Right lobe of liver (tissue), 6 donors: ENCODE measurements at regions not wholly inside any gene's neighbourhood (a gene's known extent, or its start where the extent isn't known, plus 50 kb on each side); places are given as distances from the start of the nearest gene placed in this dataset.
"Not testable (repeated sequence)": the region's sequence is repeated elsewhere in the genome, so short reads cannot be mapped to it uniquely, and the experiment has no call there.

Experiments
- ATAC-seq, 4 donors: fragments of 200-7000 bp; cut with Tn5 transposase; one replicate each; pipeline ENCODE4 v1.9.1; 2020; ENCODE audit warnings: mild to moderate bottlenecking in 4 of 4, moderate library complexity in 4 of 4
- DNase-seq, 3 donors: peaks; one replicate each; pipeline ENCODE4 v3.0.0-alpha.2; 2020
- H3K27ac ChIP-seq, 3 donors: fragments of 200-600 bp; one replicate each; pipeline ENCODE4 v1.8.0; 2022
- H3K27me3 ChIP-seq, 2 donors: fragments of 200-600 bp; one replicate each; pipeline ENCODE4 v1.8.0; 2022
- H3K36me3 ChIP-seq, 4 donors: fragments of 200-600 bp; sonication (generic) in 1 of 4; one replicate each; pipeline versions ENCODE4 v1.5.1 to v1.8.0; 2017 to 2022; ENCODE audit warnings: control low read depth in 1 of 4
- H3K4me1 ChIP-seq, 4 donors: fragments of 200-600 bp; sonication (generic) in 1 of 4; one replicate each; pipeline versions ENCODE4 v1.5.1 to v1.8.0; 2017 to 2022; ENCODE audit warnings: control low read depth in 1 of 4
- H3K4me3 ChIP-seq, 3 donors: fragments of 200-600 bp; one replicate each; pipeline ENCODE4 v1.8.0; 2022
- H3K9me3 ChIP-seq, 4 donors: fragments of 200-600 bp; sonication (generic) in 1 of 4; one replicate each; pipeline versions ENCODE4 v1.5.1 to v1.8.0; 2017 to 2022; ENCODE audit warnings: control low read depth in 1 of 4
- POLR2A ChIP-seq: fragments of 450-650 bp; IDR thresholded peaks from one replicate; pipeline ENCODE4 v1.6.1; 2017; ENCODE audit warnings: antibody characterized with exemption, mild to moderate bottlenecking
- WGBS: methylation state at CpG from one replicate; pipeline ENCODE4 v1.1.6; 2018; ENCODE audit warnings: low coverage, low lambda C conversion rate; ENCODE audit not compliant: insufficient coverage; ENCODE audit errors: missing lambda C conversion rate; 5-methylcytosine and 5-hydroxymethylcytosine counted together
- intact Hi-C, 2 donors: fragments of 100-400 bp; cut with DNase I; formaldehyde crosslinking; loops; one replicate each; pipeline versions ENCODE4 v1.11.2 to v1.14.1; 2022
- TF ChIP-seq, protein P1 (sequence below), 4 donors: fragments of 200-600 bp in 3 of 4; fragments of 450-650 bp in 1 of 4; IDR thresholded peaks; one replicate each; pipeline versions ENCODE4 v1.5.1 to v1.8.0; 2016 to 2022; ENCODE audit warnings: antibody characterized with exemption in 4 of 4, mild to moderate bottlenecking in 2 of 4
- donor health status: DM: no; HTN: yes; CAD: no.
- donor health status: DM: no; HTN: no; CAD: no.
- donor health status: DM: no; HTN: no; CAD: no.
- donor health status: DM: no; HTN: yes; CAD: no.
- donor health status: DM: no; HTN: yes; CAD: no.

DNA sequence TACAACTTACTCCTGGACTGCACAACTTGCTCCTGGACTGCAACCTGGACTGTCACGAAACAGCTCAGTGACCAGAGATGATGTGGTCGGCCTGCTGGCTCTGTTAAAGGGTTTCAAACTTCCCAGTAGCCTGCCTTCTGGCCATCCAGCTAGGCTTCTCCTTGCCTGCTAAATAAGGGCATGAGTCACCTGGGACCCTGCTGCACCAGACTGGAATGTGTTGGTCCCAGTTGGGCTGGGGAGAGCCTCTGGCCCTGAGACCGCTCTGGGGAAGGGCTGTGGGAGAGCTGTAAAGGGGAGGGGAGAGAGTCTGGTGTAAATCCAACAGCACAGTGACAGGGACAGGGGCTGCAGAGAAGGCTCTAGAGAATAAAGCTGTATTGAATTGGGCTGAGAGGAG is 165.8 kb downstream of the VSIG4 start:
- intact Hi-C loops = no loop called here
- WGBS = 67% methylated on average over 1 of the region's 3 CpGs

GRCh38 chrX:65873385-65873784 is 166.5 kb downstream of the VSIG4 start:
- WGBS = 60% methylated on average over 5 of the region's 9 CpGs
- H3K4me1 ChIP-seq = no peaks in the 10 kb centered on the region
- H3K9me3 ChIP-seq = no peaks in the 10 kb centered on the region
- intact Hi-C loops = no loop called here
- DNase-seq (no peak), ATAC-seq (no peak)
- no peaks in the 10 kb centered on the region for H3K36me3 ChIP-seq
- no peaks in the 10 kb centered on the region for H3K27me3 ChIP-seq
- TF ChIP-seq POLR2A = no peak
- TF ChIP-seq, protein P1, sequence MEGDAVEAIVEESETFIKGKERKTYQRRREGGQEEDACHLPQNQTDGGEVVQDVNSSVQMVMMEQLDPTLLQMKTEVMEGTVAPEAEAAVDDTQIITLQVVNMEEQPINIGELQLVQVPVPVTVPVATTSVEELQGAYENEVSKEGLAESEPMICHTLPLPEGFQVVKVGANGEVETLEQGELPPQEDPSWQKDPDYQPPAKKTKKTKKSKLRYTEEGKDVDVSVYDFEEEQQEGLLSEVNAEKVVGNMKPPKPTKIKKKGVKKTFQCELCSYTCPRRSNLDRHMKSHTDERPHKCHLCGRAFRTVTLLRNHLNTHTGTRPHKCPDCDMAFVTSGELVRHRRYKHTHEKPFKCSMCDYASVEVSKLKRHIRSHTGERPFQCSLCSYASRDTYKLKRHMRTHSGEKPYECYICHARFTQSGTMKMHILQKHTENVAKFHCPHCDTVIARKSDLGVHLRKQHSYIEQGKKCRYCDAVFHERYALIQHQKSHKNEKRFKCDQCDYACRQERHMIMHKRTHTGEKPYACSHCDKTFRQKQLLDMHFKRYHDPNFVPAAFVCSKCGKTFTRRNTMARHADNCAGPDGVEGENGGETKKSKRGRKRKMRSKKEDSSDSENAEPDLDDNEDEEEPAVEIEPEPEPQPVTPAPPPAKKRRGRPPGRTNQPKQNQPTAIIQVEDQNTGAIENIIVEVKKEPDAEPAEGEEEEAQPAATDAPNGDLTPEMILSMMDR (IDR thresholded peaks at IDR 0.05) = no peak
- H3K27ac ChIP-seq = no peak overlapping the region
- no peak overlapping the region for H3K4me3 ChIP-seq

More for the DNA sequence above, 165.8 kb downstream of the VSIG4 start:
- no peaks in the 10 kb centered on the region for H3K9me3 ChIP-seq
- H3K36me3 ChIP-seq = no peaks in the 10 kb centered on the region
- TF ChIP-seq, protein P1 (IDR thresholded peaks at IDR 0.05) = no peak
- TF ChIP-seq POLR2A = no peak
- DNase-seq (no peak), ATAC-seq (no peak)
- no peak overlapping the region for H3K27ac ChIP-seq
- H3K4me1 ChIP-seq = no peaks in the 10 kb centered on the region
- no peaks in the 10 kb centered on the region for H3K27me3 ChIP-seq
- H3K4me3 ChIP-seq = no peak overlapping the region

DNA sequence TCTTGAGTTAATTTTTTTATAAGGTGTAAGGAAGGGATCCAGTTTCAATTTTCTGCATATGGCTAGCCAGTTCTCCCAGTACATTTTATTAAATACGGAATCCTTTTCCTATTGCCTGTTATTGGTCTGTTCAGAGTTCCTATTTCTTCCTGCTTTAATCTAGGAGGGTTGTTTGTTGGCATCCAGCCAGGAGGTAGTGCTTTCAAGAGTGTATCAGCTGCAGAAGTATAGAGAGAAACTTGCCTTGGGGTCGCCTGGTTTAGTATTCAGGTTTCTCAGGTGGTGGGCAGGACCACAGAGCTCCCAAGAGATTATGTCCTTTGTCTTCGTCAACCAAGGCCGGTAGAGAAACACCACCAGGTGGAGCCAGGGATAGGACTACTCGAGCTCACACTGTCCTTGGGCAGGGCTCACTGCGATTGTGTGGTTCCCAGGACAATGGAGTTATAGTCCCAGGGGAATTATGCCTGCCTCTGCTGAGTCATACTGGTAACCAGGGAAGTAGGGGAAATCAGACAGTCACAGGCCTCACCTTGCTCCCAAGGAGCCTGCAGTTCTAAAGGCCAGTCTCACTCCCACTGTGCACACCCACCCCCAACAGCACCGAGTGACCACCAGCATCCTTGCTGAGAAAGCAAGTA is 168.1 kb downstream of the VSIG4 start:
- intact Hi-C loops = no loop called here
- DNase-seq (no peak), ATAC-seq (peak in 2 of 4 donors; percentile 17 to 42)
- WGBS = 21% methylated on average over 6 of the region's 7 CpGs
- H3K36me3 ChIP-seq = no peaks in the 10 kb centered on the region
- H3K4me1 ChIP-seq = no peaks in the 10 kb centered on the region
- TF ChIP-seq POLR2A = no peak
- TF ChIP-seq, protein P1 (IDR thresholded peaks at IDR 0.05) = no peak
- no peak overlapping the region for H3K27ac ChIP-seq
- H3K27me3 ChIP-seq = no peaks in the 10 kb centered on the region
- no peaks in the 10 kb centered on the region for H3K9me3 ChIP-seq
- H3K4me3 ChIP-seq = no peak overlapping the region

DNA sequence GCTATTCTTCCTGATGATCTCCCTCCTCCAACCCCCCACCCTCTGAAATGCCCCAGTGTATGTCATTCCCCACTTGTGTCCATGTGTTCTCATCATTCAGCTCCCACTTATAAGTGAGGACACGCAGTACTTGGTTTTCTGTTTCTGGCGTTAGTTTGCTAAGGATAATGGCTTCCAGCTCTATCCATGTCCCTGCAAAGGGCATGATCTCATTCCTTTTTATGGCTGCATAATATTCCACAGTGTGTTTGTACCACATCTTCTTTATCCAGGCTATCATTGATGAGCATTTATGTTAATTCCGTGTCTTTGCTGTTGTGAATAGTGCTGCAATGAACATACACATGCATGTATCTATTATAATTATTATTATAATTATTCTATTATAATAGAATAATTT is 169.3 kb downstream of the VSIG4 start:
- DNase-seq, intact Hi-C loops, H3K4me1 ChIP-seq, H3K36me3 ChIP-seq, ATAC-seq, H3K27me3 ChIP-seq, H3K27ac ChIP-seq, H3K4me3 ChIP-seq, H3K9me3 ChIP-seq: not testable (repeated sequence)
- 50% methylated on average over 3 of the region's 3 CpGs for WGBS

DNA sequence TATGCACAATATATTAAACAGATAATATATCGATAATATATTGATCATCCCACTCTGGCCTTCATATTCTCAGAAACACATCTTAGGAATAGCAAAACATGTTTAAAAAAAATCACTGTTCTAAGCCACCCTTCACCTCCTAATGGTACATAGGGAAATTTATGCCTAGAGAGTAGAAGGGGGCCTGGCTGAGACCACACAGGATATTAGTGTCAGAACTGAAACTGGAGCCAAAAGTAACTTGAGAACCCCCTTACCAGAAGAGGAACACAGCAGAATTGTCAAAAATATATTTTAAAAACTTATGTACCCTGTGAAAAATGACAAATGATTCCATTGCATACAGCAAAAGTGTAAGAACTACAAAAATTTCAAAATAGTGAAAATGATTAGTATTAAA is 173.1 kb downstream of the VSIG4 start:
- 42% methylated on average over 1 of the region's 1 CpG for WGBS
- no peak for ATAC-seq
- Histone ChIP-seq H3K27me3 (no peaks in the 10 kb centered on the region), H3K4me3 (no peak overlapping the region), H3K4me1 (no peaks in the 10 kb centered on the region), H3K36me3 (no peaks in the 10 kb centered on the region), H3K9me3 (no peaks in the 10 kb centered on the region), H3K27ac (no peak overlapping the region)
- no peak for DNase-seq
- intact Hi-C loops = no loop called here
- TF ChIP-seq, protein P1 (IDR thresholded peaks at IDR 0.05) = no peak
- TF ChIP-seq POLR2A = no peak
